CD4-positive, alpha-beta T cell treated with Interferon alpha-2 for 1 hour (primary cell): ENCODE measurements at regions not wholly inside any gene's neighbourhood (a gene's known extent, or its start where the extent isn't known, plus 50 kb on each side); places are given as distances from the start of the nearest gene placed in this dataset.
"Not testable (repeated sequence)": the region's sequence is repeated elsewhere in the genome, so short reads cannot be mapped to it uniquely, and the experiment has no call there.

Experiments
- DNase-seq, 2 donors: peaks; one replicate each; pipeline ENCODE4 v3.0.0-alpha.2; 2020 to 2022

DNA sequence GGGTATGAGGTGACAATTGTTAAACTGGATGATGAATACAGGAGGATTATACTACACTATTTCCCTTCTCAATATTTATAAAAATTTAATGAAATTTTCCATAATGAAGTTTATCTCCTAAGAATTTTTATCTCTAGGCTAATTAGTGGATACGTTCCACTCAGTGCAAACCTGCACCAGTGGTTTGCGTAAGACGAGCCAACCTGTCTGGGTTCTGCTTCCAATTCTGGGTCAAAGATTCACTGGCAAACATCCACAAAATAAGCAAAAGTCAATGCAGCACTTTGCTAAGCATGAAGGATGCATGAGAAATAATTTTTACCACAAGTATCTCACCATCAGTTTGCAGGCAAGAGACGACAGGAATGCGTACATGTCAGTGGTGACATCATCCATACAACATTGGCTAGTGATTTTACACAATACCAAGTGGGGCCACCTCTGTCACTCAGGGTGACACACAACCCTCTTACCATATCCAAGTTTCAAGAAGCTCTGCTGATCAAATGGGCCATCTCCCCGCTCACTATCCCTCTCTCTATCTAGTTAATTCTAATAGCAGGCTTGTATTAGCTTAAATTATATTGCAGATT lies 51.7 kb downstream of the FAM50B start:
- DNase-seq, result no peak

DNA sequence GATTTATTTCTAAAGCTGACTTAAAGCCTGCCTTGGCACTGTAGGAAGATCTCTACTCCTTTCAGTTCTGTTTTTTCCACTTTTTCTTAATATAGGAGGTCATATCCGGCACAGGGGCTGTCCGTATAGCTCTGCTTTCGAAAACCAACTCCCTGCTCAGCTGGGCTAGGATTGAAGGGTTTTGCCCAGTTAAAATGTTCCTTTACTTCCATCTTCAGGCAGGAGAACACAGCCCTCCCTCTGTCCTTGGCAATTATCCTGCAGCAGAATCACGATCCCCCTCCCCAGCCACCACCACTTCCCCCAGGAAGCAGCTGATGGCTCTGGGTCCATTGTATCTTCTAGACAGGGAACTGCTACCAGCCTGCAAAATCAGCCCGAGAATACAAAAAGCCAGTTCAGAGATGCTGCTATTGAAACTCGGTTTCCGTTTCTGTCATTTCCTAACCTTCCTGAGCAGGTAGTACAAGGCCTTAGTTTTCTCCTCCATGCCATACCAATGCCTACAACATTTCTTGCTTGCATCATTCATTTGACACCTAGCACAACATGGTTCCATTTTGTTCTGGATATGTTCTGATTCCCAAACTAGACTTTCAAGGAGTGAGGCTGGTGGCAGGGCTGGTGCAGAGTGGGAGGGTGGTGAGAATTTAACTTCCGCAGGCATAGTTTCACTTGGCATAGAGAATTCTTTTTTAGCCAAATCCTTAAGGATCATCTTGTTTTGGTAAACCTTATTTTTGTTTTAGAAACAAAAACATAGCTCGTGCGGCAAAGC lies 53.9 kb downstream of the FAM50B start:
- DNase-seq, result no peak

DNA sequence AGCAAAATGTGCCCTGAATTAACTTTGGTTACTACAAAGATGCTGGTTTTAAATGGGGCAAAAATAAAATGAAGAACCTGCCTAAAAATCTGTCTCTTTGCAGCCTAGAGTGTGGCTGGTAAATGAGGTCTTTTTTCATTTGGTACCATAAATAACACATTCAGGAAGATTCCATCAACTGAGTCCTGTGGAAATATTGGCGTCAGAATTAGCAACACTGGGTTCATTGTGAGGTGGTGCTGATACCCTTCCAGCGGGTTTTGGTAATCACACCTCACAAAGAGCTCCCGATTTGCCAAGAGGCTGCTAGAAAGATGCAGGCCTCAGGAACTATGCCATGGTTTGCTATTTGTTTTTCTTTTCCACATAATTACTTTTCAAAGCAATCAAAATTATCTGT lies 55.3 kb downstream of the FAM50B start:
- DNase-seq, result no peak

DNA sequence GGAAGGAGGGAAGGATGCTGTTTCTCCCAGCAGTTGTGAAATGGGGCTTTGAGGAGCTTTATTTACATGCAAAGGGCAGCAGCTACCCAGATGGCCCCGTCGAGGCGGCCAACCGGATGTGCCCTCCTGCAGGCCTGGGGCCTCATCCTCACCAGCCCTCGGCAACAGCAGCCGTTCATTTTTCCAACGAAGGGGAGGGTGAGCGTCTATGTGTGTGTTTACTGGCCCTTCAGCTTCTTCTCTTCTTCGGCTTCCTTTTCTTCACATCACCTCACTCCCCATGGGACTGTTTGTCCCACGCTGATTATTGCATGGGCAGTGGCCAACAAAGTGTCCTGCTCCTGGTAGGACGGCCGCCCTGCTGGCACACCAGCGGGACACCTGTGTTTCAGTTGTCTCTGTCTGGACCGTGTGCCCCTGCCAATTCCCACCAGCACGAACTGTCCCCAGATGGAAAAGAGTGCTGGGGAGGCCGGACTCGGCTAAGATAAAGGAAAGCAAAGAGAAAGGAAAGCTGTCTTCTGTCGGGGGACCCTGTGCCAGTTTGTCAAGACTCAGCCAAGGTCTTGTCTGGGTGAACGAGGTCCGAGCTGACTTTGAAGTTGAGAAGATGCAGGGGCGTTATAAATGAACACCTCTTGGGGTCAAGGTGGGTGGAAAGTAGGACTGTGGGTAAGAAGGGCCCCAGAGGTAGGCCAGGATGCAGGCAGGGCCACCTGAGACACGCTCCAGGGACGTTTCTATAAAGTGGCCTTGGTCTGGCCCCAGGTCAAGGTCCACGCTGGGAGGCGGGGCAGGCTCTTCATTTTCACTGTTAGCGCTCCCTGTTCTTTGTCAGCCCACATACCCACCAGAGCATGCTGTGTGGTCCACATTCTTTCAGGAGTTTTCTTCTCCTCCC lies 57.0 kb downstream of the FAM50B start:
- DNase-seq, result no peak

DNA sequence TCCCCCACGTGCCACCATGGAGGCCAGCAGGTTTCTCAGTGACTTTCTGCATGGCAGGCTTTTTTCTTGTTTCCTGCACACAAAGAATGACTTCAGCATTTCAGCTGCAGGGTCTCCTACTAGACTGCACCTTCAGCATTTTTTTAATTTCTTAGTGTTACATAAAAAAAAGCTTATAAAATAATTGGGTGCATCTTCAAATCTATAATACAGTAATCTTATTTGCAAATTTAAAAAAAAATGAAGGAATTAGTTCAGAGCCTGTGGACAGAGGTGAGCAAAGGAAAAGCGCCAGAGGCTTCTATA lies 57.6 kb downstream of the FAM50B start:
- DNase-seq, result no peak

DNA sequence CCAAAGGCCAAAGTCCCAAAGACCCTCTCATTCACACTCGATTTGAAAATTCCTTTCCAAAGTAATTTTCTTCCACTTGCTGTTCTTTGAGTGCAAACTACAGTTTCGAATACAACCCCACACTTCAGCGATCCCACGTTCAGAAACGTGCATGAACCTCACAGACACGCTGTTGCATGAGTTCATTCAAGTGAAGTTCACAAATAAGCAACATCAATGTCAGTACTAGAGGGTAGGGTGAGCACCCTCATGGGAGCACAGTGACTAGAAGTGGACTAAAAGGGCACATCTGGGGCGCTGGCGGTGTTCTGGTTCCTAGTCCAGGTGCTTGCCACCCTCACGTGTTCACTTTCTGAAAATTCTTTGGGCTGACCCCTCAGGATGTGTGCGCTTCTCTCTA lies 59.0 kb downstream of the FAM50B start:
- no peak for DNase-seq

DNA sequence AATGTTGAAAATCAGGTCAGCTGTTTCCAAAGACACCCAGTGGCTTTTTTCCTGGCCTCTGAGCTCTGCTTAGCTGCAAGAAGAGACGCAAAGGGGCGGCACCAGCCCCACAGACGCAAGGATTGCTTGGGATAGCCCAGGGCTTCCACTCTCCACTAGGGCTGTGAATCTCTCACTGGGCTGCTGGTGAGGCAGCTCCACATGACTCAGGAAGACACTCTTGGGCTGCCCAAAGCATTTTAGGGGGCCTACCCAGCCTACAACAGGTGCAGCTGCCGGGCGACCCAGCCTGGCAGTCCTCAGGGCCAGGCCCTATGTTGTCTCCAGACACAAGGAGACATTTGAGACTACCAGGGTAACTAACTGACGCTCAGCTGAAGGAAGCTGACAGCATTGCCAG lies 59.8 kb downstream of the FAM50B start:
- DNase-seq, result no peak

DNA sequence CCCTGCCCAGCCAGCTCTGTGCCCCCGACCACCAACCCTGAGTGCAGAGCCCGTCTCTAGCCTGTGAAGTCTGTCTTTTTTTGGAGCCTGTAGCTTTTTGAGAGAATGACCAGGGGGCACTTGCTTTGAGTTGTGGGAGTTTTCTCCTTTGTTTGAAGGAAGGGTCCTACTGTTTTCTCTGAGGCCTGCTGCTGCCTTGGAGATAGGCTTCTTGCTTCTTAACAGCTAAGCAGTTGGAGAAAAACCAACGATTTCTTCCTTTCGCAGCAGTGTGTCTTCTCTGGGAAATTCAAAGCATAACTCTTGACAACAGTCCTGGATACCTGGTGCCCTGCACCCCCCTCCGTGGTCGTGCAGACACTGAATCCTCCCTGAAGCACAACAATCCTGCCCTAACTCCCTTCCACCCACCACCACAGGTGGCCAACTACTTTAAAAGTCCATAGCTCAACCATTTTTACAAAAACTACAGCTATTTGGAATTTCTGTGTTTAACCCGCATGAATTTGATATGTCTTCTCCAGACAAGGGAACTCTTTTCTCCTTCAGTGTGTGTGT lies 61.0 kb downstream of the FAM50B start:
- DNase-seq, result no peak

DNA sequence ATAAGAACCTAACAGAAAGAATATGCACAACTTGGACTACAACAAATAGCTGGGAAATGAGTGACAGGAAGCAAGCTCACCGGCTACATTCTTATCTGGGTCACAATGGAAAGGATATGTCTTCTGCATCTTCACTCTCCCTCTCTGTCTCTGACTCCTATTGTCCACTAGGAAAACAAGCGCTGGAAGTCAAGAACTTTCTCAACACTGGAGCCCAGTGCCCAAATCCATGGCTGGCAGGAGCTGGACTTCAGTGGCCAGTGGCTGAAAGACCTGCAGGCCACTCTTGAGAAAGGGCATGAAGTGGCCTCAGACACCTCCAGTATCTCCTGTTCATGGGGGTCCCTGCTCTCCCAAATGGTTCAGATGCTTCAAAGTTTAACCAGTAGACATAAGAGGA lies 62.0 kb downstream of the FAM50B start:
- no peak for DNase-seq

DNA sequence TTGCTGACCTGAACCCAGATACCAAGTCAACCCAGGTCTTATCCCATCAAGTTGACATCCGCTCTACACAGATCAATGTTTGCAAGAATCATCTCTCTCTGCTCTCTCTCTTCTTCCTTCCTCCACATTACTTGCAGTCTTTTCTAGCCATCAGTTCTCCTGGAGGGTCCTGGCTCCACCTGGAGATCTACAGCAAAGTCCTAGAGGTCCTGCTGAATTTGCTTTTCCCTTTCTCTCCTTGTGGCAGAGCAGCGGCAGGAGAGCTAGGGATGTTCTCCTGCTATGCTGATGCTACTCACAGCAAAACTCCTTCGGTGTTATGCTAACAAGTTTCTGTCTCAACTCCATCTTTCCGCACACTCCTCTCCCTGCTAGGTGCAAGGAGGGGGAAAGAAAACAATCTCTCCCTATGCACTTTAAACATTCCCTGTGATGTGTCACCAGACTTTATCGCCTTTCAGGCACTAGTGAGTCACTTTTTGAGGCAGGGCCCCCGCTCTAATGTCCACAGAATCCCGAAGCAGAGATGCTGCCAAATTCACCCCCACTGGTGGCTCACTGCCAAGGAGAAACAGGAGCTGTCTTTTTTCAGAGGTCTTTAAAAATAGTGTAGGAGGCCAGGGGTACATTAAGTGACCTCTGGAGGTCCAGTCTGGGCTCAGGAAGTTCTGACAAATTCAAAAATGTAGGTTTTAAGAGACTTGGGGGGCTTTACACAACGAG lies 62.6 kb downstream of the FAM50B start:
- DNase-seq, result no peak

DNA sequence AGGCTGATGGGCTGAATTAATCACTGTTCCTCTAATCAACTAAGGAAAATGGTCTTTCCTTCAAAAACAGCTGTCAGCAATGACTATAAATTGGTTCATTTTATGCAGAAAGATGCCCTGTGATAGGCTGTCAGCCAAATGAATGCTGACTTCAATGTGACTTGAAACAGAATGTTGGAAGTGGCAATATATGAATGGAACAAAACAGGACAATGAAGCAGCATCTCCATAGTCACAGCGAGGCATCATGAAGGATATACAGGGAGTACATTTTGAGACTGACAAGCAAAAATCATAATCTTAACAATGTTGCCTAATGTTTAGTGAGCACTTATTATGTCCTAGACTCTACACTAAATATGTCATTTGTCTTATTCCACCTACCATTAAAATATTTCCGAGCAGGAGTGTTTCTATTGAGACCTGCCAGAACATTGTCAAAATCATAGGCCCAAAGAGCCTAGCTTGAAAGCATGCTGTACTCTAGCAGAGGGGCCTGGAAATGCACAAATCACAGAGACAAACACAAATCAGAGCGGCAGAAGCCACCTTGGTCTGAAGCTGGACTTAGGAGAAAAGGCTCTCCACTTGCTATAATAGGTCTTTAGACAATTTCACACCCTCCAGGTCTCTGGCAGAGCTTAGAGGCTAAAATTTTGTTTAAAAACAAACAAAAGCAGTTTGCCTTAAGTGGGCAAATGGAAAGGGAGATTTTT lies 63.3 kb downstream of the FAM50B start:
- DNase-seq, result no peak

DNA sequence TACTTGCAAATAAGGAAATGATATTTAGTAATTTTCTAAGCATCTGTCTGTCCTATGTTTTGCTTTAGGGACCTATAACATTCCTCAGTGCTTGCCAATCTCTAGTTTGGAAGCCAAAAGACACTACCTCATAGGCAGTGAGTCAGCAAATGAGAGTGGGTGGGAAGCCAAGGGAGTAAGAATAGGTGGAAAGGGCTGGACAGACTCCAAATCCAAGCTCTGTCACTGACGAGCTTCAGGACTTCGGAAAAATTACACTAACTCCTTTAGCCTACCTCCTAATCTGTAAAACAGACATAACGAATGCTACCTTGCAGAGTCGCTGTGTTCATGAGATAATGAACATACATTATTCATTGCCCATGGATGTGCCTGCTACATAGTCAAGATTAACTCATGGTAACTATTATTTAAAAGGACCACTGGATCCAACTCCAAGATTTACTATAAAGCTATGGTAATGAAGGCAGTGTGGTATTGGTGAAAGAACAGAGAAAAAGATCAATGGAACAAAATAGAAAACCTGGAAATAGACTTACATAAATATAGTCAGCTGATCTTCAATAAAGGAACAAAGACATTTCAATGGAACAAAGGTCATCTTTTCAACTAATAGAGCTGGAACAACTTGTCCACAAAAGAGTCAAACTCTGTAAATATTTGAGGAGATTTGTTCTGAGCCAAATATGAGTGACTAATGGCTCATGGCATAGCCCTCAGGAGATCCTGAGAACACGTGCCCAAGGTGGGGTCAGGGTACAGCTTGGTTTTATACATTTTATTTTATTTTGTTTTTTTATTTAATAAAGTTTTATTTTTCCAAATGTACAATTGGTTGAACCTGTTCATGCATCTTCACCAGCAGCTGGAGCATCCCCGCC lies 64.1 kb downstream of the FAM50B start:
- DNase-seq, result no peak

DNA sequence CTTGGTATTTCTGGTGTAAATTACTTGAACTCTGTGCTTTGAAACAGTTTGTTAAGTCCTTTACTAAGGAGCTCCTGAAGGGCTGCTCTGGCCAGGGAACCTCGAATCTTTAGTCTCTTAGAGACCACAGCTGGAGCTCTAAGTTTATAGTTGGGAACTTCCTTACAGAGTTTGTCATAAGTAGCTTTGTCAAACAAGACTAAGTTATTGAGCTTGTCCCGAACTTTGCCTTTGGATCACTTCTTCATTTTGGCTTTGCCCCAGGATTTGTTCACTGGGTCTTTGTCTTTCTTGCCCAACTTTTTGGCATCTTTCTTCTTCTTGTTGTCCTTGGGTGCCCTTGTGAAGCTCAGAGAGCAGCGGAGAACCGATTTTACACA lies 64.8 kb downstream of the FAM50B start:
- no peak for DNase-seq

DNA sequence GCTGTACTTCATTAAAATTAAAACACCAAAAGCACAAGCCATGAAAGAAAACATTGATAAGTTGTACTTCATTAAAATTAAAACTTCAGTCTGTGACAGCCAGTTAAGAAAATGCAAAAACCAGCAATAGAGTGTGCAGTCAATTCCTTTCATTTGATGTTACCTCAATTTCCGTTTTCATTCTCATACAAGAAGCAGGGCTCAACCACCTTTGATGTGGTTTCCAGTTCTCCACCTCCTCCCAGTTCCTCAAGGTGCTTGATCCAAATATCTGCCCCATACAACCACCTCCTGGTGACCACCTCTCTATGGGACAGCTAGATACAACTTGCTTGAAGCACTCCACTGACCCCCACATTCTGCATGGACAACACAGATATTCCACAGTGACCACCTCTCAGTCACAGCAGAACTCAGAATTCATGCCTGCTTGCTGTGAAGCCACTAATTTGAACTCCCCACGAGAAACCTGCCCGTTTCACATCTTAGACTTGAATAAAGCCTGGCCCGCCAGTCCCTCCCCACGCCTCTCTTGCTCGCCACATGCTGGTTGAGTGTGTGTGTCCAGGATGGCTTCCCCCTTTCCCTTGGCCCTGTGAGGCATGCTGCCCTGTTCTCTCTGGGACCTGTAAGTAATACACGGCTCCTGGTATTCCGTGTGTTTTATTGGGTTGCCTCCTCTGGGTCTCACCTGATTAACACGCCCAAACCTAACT lies 66.1 kb downstream of the FAM50B start:
- DNase-seq, result peak; percentile 20 to 58

DNA sequence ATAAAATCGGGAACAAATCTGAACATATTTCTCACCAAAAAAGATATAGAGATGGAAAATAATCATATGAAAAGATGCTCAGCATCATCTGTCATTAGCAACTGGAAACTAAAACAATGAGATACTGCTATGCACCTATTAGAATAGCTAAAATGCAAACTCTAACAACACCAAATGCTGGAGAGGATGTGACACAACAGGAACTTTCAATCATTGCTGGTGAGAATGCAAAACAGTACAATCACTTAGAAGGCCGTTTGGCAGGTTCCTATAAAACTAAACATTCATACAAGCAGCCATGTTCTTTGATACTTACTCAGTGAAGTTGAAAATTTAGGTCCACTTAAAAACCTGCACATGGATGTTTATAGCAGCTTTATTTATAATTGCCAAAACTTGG lies 67.0 kb downstream of the FAM50B start:
- DNase-seq, result no peak

DNA sequence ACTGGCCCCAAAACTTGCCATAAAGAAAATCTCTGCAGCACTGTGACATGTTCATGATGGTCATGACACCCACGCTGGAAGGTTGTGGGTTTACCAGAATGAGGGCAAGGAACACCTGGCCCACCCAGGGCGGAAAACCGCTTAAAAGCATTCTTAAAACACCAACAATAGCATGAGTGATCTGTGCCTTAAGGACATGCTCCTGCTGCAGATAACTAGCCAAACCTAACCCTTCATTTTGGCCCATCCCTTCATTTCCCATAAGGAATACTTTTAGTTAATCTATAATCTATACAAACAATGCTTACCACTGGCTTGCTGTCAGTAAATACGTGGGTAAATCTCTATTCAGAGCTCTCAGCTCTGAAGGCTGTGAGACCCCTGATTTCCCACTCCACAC lies 67.6 kb downstream of the FAM50B start:
- not testable (repeated sequence) for DNase-seq

DNA sequence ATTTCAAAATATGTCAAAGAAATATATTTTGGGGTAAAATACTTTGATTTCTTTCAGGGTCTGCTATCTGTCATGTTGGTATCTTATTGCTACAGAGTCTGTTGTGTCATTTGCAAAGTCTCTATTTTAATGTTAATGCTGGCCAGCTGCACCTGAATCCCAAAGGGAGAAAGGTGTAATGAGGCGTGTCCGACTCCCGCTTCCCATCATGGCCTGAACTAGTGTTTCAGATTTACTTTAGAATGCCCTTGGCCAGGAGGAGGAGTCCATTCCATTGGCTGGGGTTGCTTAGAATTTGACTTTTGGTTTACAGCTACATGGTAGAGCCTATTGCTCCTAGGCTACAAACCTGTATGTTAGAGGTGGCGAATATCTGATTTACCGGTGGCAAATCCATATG lies 69.3 kb downstream of the FAM50B start:
- DNase-seq, result no peak

DNA sequence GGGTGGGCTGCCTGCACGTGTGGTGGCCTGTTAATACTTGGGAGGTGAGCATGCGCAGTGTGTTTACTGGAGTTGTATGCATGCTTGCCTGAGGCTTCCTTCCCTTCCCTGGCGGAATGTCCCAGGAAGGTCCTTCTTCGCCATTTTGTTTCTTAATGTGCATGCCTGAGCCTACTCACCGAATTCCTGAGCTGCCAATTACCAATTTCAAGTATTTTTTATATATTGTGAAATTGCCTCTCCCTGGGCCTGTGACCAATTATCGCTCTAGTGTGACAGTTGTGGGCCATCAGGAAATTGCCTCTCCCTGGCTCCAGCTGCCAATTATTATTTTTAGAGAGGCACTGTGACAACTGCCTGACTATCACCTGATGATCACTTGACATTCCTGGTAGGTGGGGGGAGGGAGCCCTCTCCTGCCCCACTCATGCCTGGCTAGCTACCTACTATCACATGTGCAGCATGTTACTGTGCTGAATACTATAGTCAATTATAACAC lies 70.0 kb downstream of the FAM50B start:
- no peak for DNase-seq

DNA sequence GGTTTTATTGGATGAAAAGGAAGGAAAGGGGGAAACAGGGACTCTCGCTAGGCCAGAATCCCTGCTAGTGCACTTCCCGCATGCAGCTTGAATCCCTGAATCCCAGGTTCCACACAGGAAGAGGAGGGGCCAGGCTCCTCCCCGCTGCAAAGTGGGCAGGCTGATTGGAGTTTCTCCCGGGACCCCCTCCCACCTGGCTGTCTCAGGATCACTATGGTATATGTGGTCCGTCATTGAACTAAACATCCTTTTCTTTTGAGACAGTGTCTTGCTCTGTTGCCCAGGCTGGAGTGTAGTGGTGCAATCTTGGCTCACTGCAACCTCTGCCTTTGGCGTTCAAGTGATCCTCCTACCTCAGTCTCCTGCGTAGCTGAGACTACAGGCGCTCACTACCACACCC lies 70.7 kb downstream of the FAM50B start:
- DNase-seq, result no peak

DNA sequence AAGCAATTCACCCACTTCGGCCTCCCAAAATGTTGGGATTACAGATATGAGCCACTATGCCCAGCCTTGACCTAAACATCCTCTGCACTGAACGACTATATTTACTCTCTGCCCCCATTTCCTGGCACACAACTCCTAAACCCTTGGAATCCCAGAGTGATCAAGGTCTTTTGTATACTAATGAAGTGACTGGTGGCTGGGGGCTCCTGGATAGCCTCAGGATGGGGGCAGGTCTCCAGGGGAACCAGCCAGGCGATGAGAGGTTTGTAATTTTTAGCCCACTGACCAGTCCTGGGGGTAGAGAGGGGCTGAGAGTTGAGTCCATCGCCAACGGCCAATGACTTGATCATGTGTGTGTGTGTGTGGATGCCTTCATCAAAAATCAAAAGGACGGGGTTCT lies 71.1 kb downstream of the FAM50B start:
- no peak for DNase-seq

DNA sequence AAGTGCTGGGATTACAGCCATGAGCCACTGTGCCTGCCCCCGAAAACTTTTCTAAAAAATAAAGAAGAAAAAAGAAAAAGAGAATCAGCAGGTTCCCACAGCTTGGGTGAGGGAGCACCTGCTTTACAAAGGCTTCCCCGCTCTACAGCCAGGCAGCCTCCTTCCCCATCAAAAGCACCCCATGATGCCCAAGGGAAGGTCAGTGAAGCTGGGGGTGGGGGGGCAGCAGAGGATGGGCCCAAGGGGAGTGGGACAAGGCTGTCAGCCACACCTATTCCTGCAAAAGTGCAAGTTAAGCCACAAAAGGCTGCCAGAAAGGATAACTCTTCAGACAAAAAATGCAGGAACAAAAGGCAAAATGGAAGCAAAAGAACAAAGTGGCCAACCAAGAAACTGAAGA lies 72.5 kb downstream of the FAM50B start:
- DNase-seq, result no peak
